GM23338 (cell line): ENCODE measurements at regions not wholly inside any gene's neighbourhood (a gene's known extent, or its start where the extent isn't known, plus 50 kb on each side); places are given as distances from the start of the nearest gene placed in this dataset.

Source experiments
- ATAC-seq: fragments of 200-7000 bp; cut with Tn5 transposase; 3 replicates; pipeline ENCODE4 v1.9.1; 2020
- DNase-seq: peaks from one replicate; pipeline ENCODE4 v3.0.0-alpha.2; 2015; ENCODE audit warnings: low spot score
- H2AFZ ChIP-seq: fragments of 200-600 bp; sonication (generic); 2 replicates; pipeline ENCODE4 v1.8.0; 2016; ENCODE audit warnings: antibody characterized with exemption, mild to moderate bottlenecking, moderate library complexity
- H3F3A ChIP-seq: fragments of 200-600 bp; sonication (generic); replicated peaks from 2 replicates; pipeline ENCODE4 v1.8.0; 2017; ENCODE audit warnings: antibody characterized with exemption, mixed run types, low read depth
- H3K27ac ChIP-seq: fragments of 200-600 bp; sonication (generic); 2 replicates; pipeline ENCODE4 v1.6.1; 2016; ENCODE audit warnings: low read depth
- H3K27me3 ChIP-seq: fragments of 200-600 bp; sonication (generic); 2 replicates; pipeline ENCODE4 v1.8.0; 2016; ENCODE audit warnings: mild to moderate bottlenecking, mixed run types, moderate library complexity; ENCODE audit not compliant: insufficient read depth
- H3K36me3 ChIP-seq: fragments of 200-600 bp; sonication (generic); 2 replicates; pipeline ENCODE4 v1.8.0; 2016; ENCODE audit warnings: mild to moderate bottlenecking; ENCODE audit not compliant: insufficient read depth
- H3K4me1 ChIP-seq: fragments of 200-600 bp; sonication (generic); 2 replicates; pipeline ENCODE4 v1.8.0; 2016; ENCODE audit warnings: mild to moderate bottlenecking, moderate library complexity; ENCODE audit not compliant: insufficient read depth
- H3K4me2 ChIP-seq: fragments of 200-600 bp; sonication (generic); 2 replicates; pipeline ENCODE4 v1.7.1; 2017; ENCODE audit warnings: mixed run types
- H3K4me3 ChIP-seq: fragments of 200-600 bp; sonication (generic); 2 replicates; pipeline ENCODE4 v1.6.1; 2016; ENCODE audit warnings: mixed run types
- H3K79me2 ChIP-seq: fragments of 200-600 bp; sonication (generic); replicated peaks from 2 replicates; pipeline ENCODE4 v1.8.0; 2017; ENCODE audit warnings: mild to moderate bottlenecking; ENCODE audit not compliant: insufficient read depth
- H3K9me2 ChIP-seq: fragments of 200-600 bp; sonication (generic); 2 replicates; pipeline ENCODE4 v1.8.0; 2017; ENCODE audit not compliant: insufficient read depth
- H4K20me1 ChIP-seq: fragments of 200-600 bp; sonication (generic); replicated peaks from 2 replicates; pipeline ENCODE4 v1.8.0; 2017; ENCODE audit warnings: mild to moderate bottlenecking; ENCODE audit not compliant: insufficient read depth
- H3K27ac Mint-ChIP-seq: 2 replicates; pipeline ENCODE4 v1.8.0; 2020; ENCODE audit warnings: inconsistent platforms, mild to moderate bottlenecking, moderate library complexity, mixed read lengths
- H3K27me3 Mint-ChIP-seq: 3 replicates; pipeline ENCODE4 v1.8.0; 2022; ENCODE audit warnings: low read depth, mild to moderate bottlenecking, moderate library complexity, mixed read lengths, inconsistent platforms; ENCODE audit not compliant: insufficient read depth, poor library complexity
- H3K36me3 Mint-ChIP-seq: 3 replicates; pipeline ENCODE4 v1.8.0; 2021; ENCODE audit warnings: low read depth, mild to moderate bottlenecking, inconsistent platforms, moderate library complexity, mixed read lengths
- H3K4me1 Mint-ChIP-seq: 3 replicates; pipeline ENCODE4 v1.8.0; 2020; ENCODE audit warnings: mild to moderate bottlenecking, inconsistent platforms, mixed read lengths
- H3K4me3 Mint-ChIP-seq: 3 replicates; pipeline ENCODE4 v1.8.0; 2021; ENCODE audit warnings: moderate library complexity, mild to moderate bottlenecking, inconsistent platforms, mixed read lengths
- H3K9me3 Mint-ChIP-seq: 3 replicates; pipeline ENCODE4 v1.8.0; 2020; ENCODE audit warnings: moderate library complexity, mild to moderate bottlenecking, inconsistent platforms, mixed read lengths
- CREB1 ChIP-seq: fragments of 250-450 bp; sonication (Bioruptor Pico); IDR thresholded peaks from 2 replicates; pipeline ENCODE4 v1.5.0; 2020; ENCODE audit warnings: low read depth, mild to moderate bottlenecking, moderate library complexity
- EZH2 ChIP-seq: fragments of 200-600 bp; sonication (generic); IDR thresholded peaks from one replicate; pipeline ENCODE4 v1.8.0; 2017; ENCODE audit warnings: antibody characterized with exemption, mild to moderate bottlenecking, low read depth; ENCODE audit not compliant: unreplicated experiment
- EZH2phosphoT487 ChIP-seq: fragments of 200-600 bp; sonication (generic); IDR thresholded peaks from one replicate; pipeline ENCODE4 v1.8.1; 2018; ENCODE audit warnings: antibody characterized with exemption; ENCODE audit not compliant: unreplicated experiment
- NANOG ChIP-seq: IDR thresholded peaks from 2 replicates; pipeline ENCODE4 v1.6.1; 2016; ENCODE audit warnings: antibody characterized with exemption, borderline replicate concordance
- ZNF114 ChIP-seq: fragments of 250-450 bp; sonication (Bioruptor Pico); IDR thresholded peaks from 2 replicates; pipeline ENCODE4 v1.5.0; 2020; ENCODE audit warnings: mild to moderate bottlenecking, moderate library complexity
- ZNF331 ChIP-seq: fragments of 250-450 bp; sonication (Bioruptor Pico); IDR thresholded peaks from 2 replicates; pipeline ENCODE4 v1.5.0; 2020; ENCODE audit warnings: low read depth, mild to moderate bottlenecking, moderate library complexity
- TF ChIP-seq, protein P1 (sequence below): IDR thresholded peaks from one replicate; pipeline ENCODE4 v1.6.1; 2018; ENCODE audit warnings: antibody characterized with exemption; ENCODE audit not compliant: unreplicated experiment
- TF ChIP-seq, protein P2 (sequence below): IDR thresholded peaks from 2 replicates; pipeline ENCODE4 v1.6.1; 2016; ENCODE audit warnings: antibody characterized with exemption
- TF ChIP-seq, protein P3 (sequence below): fragments of 250-450 bp; sonication (Bioruptor Pico); IDR thresholded peaks from 2 replicates; pipeline ENCODE4 v1.5.0; 2020; ENCODE audit warnings: mild to moderate bottlenecking, moderate library complexity

GRCh38 chr10:4080225-4080805 lies 295.3 kb upstream of the KLF6 start (continued):
- TF ChIP-seq, protein P1, sequence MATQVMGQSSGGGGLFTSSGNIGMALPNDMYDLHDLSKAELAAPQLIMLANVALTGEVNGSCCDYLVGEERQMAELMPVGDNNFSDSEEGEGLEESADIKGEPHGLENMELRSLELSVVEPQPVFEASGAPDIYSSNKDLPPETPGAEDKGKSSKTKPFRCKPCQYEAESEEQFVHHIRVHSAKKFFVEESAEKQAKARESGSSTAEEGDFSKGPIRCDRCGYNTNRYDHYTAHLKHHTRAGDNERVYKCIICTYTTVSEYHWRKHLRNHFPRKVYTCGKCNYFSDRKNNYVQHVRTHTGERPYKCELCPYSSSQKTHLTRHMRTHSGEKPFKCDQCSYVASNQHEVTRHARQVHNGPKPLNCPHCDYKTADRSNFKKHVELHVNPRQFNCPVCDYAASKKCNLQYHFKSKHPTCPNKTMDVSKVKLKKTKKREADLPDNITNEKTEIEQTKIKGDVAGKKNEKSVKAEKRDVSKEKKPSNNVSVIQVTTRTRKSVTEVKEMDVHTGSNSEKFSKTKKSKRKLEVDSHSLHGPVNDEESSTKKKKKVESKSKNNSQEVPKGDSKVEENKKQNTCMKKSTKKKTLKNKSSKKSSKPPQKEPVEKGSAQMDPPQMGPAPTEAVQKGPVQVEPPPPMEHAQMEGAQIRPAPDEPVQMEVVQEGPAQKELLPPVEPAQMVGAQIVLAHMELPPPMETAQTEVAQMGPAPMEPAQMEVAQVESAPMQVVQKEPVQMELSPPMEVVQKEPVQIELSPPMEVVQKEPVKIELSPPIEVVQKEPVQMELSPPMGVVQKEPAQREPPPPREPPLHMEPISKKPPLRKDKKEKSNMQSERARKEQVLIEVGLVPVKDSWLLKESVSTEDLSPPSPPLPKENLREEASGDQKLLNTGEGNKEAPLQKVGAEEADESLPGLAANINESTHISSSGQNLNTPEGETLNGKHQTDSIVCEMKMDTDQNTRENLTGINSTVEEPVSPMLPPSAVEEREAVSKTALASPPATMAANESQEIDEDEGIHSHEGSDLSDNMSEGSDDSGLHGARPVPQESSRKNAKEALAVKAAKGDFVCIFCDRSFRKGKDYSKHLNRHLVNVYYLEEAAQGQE = no peak
- TF ChIP-seq EZH2 = no peak
- no peak for TF ChIP-seq CREB1 (CRISPR knock-in tag)
- TF ChIP-seq ZNF331 (CRISPR knock-in tag) = no peak
- TF ChIP-seq ZNF114 (CRISPR knock-in tag) = no peak
- TF ChIP-seq, protein P2, sequence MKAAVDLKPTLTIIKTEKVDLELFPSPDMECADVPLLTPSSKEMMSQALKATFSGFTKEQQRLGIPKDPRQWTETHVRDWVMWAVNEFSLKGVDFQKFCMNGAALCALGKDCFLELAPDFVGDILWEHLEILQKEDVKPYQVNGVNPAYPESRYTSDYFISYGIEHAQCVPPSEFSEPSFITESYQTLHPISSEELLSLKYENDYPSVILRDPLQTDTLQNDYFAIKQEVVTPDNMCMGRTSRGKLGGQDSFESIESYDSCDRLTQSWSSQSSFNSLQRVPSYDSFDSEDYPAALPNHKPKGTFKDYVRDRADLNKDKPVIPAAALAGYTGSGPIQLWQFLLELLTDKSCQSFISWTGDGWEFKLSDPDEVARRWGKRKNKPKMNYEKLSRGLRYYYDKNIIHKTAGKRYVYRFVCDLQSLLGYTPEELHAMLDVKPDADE = no peak

GRCh38 chr10:4079803-4080202 lies 294.8 kb upstream of the KLF6 start:
- no peak overlapping the region for H3K4me2 ChIP-seq
- H3K36me3 Mint-ChIP-seq = no peaks in the 10 kb centered on the region
- H3F3A ChIP-seq = no peaks in the 10 kb centered on the region
- H4K20me1 ChIP-seq = no peaks in the 10 kb centered on the region
- H3K36me3 ChIP-seq = no peaks in the 10 kb centered on the region
- H3K4me3 Mint-ChIP-seq = no peak overlapping the region
- no peak overlapping the region for H3K4me3 ChIP-seq
- no peaks in the 10 kb centered on the region for H3K79me2 ChIP-seq
- H3K9me2 ChIP-seq = no peaks in the 10 kb centered on the region
- ATAC-seq (no peak), DNase-seq (no peak)
- H3K27me3 Mint-ChIP-seq = no peaks in the 10 kb centered on the region
- peaks cover 9% of the 10 kb centered on the region for H3K4me1 Mint-ChIP-seq
- H3K27me3 ChIP-seq = no peaks in the 10 kb centered on the region
- no peaks in the 10 kb centered on the region for H3K9me3 Mint-ChIP-seq
- H3K27ac ChIP-seq = no peak overlapping the region
- no peak overlapping the region for H3K27ac Mint-ChIP-seq
- peaks cover 7% of the 10 kb centered on the region for H3K4me1 ChIP-seq
- H2AFZ ChIP-seq = no peak overlapping the region
- TF ChIP-seq, protein P2 = no peak
- TF ChIP-seq ZNF331 (CRISPR knock-in tag) (no peak), NANOG (no peak), EZH2 (no peak), EZH2phosphoT487 (no peak)
- TF ChIP-seq, protein P3, sequence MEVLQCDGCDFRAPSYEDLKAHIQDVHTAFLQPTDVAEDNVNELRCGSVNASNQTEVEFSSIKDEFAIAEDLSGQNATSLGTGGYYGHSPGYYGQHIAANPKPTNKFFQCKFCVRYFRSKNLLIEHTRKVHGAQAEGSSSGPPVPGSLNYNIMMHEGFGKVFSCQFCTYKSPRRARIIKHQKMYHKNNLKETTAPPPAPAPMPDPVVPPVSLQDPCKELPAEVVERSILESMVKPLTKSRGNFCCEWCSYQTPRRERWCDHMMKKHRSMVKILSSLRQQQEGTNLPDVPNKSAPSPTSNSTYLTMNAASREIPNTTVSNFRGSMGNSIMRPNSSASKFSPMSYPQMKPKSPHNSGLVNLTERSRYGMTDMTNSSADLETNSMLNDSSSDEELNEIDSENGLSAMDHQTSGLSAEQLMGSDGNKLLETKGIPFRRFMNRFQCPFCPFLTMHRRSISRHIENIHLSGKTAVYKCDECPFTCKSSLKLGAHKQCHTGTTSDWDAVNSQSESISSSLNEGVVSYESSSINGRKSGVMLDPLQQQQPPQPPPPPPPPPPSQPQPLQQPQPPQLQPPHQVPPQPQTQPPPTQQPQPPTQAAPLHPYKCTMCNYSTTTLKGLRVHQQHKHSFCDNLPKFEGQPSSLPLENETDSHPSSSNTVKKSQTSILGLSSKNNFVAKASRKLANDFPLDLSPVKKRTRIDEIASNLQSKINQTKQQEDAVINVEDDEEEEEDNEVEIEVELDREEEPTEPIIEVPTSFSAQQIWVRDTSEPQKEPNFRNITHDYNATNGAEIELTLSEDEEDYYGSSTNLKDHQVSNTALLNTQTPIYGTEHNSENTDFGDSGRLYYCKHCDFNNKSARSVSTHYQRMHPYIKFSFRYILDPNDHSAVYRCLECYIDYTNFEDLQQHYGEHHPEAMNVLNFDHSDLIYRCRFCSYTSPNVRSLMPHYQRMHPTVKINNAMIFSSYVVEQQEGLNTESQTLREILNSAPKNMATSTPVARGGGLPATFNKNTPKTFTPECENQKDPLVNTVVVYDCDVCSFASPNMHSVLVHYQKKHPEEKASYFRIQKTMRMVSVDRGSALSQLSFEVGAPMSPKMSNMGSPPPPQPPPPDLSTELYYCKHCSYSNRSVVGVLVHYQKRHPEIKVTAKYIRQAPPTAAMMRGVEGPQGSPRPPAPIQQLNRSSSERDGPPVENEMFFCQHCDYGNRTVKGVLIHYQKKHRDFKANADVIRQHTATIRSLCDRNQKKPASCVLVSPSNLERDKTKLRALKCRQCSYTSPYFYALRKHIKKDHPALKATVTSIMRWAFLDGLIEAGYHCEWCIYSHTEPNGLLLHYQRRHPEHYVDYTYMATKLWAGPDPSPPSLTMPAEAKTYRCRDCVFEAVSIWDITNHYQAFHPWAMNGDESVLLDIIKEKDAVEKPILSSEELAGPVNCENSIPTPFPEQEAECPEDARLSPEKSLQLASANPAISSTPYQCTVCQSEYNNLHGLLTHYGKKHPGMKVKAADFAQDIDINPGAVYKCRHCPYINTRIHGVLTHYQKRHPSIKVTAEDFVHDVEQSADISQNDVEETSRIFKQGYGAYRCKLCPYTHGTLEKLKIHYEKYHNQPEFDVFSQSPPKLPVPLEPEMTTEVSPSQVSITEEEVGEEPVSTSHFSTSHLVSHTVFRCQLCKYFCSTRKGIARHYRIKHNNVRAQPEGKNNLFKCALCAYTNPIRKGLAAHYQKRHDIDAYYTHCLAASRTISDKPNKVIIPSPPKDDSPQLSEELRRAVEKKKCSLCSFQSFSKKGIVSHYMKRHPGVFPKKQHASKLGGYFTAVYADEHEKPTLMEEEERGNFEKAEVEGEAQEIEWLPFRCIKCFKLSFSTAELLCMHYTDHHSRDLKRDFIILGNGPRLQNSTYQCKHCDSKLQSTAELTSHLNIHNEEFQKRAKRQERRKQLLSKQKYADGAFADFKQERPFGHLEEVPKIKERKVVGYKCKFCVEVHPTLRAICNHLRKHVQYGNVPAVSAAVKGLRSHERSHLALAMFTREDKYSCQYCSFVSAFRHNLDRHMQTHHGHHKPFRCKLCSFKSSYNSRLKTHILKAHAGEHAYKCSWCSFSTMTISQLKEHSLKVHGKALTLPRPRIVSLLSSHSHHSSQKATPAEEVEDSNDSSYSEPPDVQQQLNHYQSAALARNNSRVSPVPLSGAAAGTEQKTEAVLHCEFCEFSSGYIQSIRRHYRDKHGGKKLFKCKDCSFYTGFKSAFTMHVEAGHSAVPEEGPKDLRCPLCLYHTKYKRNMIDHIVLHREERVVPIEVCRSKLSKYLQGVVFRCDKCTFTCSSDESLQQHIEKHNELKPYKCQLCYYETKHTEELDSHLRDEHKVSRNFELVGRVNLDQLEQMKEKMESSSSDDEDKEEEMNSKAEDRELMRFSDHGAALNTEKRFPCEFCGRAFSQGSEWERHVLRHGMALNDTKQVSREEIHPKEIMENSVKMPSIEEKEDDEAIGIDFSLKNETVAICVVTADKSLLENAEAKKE = no peak
